Nephron (organoid): ENCODE measurements at regions not wholly inside any gene's neighbourhood (a gene's known extent, or its start where the extent isn't known, plus 50 kb on each side); places are given as distances from the start of the nearest gene placed in this dataset.

ENCODE experiments used
- H3K27ac Mint-ChIP-seq, 3 experiments: 2 replicates each; pipeline ENCODE4 v1.8.0; 2020; ENCODE audit warnings: mixed read lengths in 3 of 3, mild to moderate bottlenecking in 2 of 3, moderate library complexity in 1 of 3
- H3K27me3 Mint-ChIP-seq: 2 replicates; pipeline ENCODE4 v1.8.0; 2021; ENCODE audit warnings: low read depth, mild to moderate bottlenecking, moderate library complexity, mixed read lengths
- H3K36me3 Mint-ChIP-seq: 2 replicates; pipeline ENCODE4 v1.8.0; 2020; ENCODE audit warnings: low read depth, mixed read lengths
- H3K4me1 Mint-ChIP-seq: 2 replicates; pipeline ENCODE4 v1.8.0; 2020; ENCODE audit warnings: mixed read lengths
- H3K4me3 Mint-ChIP-seq, 3 experiments: 2 replicates each; pipeline ENCODE4 v1.8.0; 2020; ENCODE audit warnings: mild to moderate bottlenecking in 3 of 3, mixed read lengths in 3 of 3, moderate library complexity in 2 of 3
- H3K9me3 Mint-ChIP-seq: 2 replicates; pipeline ENCODE4 v1.8.0; 2020; ENCODE audit warnings: mixed read lengths
- TF ChIP-seq, protein P1 (sequence below), 3 experiments: fragments of 200-600 bp; sonication (generic); IDR thresholded peaks; one replicate each; pipeline ENCODE4 v1.5.0; 2021; ENCODE audit warnings: antibody characterized with exemption in 3 of 3; ENCODE audit not compliant: unreplicated experiment in 3 of 3

GRCh38 chr15:96878129-96878528, 547.6 kb downstream of the NR2F2 start:
- no peak overlapping the region for H3K27ac Mint-ChIP-seq
- H3K9me3 Mint-ChIP-seq: no peaks in the 10 kb centered on the region
- H3K27me3 Mint-ChIP-seq: peaks cover 13% of the 10 kb centered on the region
- peaks cover 4% of the 10 kb centered on the region for H3K4me1 Mint-ChIP-seq
- H3K4me3 Mint-ChIP-seq: no peak overlapping the region
- H3K36me3 Mint-ChIP-seq: no peaks in the 10 kb centered on the region
- TF ChIP-seq, protein P1, sequence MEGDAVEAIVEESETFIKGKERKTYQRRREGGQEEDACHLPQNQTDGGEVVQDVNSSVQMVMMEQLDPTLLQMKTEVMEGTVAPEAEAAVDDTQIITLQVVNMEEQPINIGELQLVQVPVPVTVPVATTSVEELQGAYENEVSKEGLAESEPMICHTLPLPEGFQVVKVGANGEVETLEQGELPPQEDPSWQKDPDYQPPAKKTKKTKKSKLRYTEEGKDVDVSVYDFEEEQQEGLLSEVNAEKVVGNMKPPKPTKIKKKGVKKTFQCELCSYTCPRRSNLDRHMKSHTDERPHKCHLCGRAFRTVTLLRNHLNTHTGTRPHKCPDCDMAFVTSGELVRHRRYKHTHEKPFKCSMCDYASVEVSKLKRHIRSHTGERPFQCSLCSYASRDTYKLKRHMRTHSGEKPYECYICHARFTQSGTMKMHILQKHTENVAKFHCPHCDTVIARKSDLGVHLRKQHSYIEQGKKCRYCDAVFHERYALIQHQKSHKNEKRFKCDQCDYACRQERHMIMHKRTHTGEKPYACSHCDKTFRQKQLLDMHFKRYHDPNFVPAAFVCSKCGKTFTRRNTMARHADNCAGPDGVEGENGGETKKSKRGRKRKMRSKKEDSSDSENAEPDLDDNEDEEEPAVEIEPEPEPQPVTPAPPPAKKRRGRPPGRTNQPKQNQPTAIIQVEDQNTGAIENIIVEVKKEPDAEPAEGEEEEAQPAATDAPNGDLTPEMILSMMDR (IDR thresholded peaks at IDR 0.05; ENCODE audit: unreplicated experiment in 3 of 3): no peak

DNA sequence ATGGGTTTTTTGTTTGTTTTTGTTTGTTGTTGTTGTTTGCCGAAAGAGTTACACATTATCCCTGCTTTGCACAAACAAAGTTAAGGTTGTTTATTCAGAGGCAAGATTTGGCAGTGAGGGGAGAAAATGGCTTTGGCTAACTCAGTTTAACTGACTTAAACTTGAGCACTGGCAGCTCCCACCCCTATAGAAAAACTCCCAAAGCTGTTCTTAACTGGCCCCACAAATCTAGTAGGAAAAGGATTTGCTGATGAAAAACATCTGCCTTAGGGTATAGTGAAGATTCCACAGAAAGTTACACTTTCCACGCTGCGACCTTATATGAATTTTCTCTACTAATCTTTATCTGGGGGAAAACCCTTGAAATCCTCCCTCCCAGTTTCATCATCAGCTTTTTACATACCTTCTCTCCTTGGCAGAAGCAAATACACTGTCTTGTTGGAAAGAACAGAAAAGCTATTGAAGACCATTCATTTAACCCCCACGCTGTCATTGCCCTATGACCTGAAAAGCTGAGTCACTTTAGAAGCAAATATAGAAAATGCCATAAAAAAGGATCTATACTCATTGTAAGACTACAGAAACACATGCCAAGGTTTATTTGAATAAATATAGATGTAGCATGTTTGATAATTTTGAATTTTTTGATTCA, 551.7 kb downstream of the NR2F2 start:
- Mint-ChIP-seq H3K27ac (peak overlapping the region in 2 of 3 experiments; percentile 0 to 35), H3K27me3 (peaks cover 5% of the 10 kb centered on the region), H3K4me1 (peaks cover 4% of the 10 kb centered on the region), H3K9me3 (peaks cover 3% of the 10 kb centered on the region), H3K4me3 (no peak overlapping the region), H3K36me3 (no peaks in the 10 kb centered on the region)
- TF ChIP-seq, protein P1 (IDR thresholded peaks at IDR 0.05; ENCODE audit: unreplicated experiment in 3 of 3): no peak

GRCh38 chr15:96887730-96888129, 557.2 kb downstream of the NR2F2 start:
- no peaks in the 10 kb centered on the region for H3K36me3 Mint-ChIP-seq
- H3K27me3 Mint-ChIP-seq: peaks cover 11% of the 10 kb centered on the region
- H3K27ac Mint-ChIP-seq: no peak overlapping the region
- TF ChIP-seq, protein P1 (IDR thresholded peaks at IDR 0.05; ENCODE audit: unreplicated experiment in 3 of 3): no peak
- no peak overlapping the region for H3K4me3 Mint-ChIP-seq
- peaks cover 3% of the 10 kb centered on the region for H3K9me3 Mint-ChIP-seq
- peaks cover 13% of the 10 kb centered on the region for H3K4me1 Mint-ChIP-seq

GRCh38 chr15:96888764-96889163, 558.3 kb downstream of the NR2F2 start:
- TF ChIP-seq, protein P1 (IDR thresholded peaks at IDR 0.05; ENCODE audit: unreplicated experiment in 3 of 3): no peak
- Mint-ChIP-seq H3K36me3 (no peaks in the 10 kb centered on the region), H3K4me1 (peaks cover 13% of the 10 kb centered on the region), H3K27me3 (peaks cover 19% of the 10 kb centered on the region), H3K27ac (no peak overlapping the region), H3K4me3 (no peak overlapping the region), H3K9me3 (peaks cover 3% of the 10 kb centered on the region)

DNA sequence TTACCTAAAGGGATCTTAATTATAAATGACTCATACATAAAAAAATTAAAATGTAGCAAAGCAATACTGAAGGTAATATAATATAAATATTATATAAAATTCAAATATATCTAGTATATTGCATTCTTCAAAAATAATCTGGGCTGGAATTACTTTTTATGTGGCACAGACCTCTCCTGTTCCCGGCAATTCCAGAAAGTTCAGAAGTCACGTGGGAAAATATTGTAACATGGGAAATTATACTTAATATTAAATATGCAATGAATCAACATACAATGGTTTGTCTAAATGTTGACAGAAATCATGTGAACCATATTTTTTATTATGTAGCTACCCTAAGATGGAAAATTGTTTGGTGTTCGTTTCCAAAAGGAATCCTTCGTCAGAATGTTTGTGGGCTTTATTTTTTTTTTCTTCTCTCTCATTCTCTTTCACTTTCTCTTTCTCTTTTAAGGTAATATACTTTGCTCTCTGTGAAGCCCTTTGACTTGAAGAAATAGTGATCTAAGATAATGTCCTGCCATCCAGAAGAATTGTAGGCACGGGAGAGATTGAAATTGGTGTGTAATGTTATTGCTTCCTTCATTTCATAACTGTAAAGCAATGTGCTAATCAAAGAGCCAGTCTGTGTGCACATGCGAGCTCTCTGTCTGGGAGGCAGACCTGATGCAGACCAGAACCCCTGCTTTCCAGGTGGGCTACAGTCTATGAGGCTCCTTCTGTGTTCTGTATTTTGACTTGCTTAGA, 559.4 kb downstream of the NR2F2 start:
- Mint-ChIP-seq H3K4me1 (peaks cover 13% of the 10 kb centered on the region), H3K27me3 (peaks cover 19% of the 10 kb centered on the region), H3K9me3 (peaks cover 3% of the 10 kb centered on the region), H3K36me3 (no peaks in the 10 kb centered on the region), H3K4me3 (peak overlapping the region in 2 of 3 experiments; percentile 25 to 63), H3K27ac (no peak overlapping the region)
- TF ChIP-seq, protein P1 (IDR thresholded peaks at IDR 0.05; ENCODE audit: unreplicated experiment in 3 of 3): no peak
